K562 (cell line): ENCODE measurements at regions not wholly inside any gene's neighbourhood (a gene's known extent, or its start where the extent isn't known, plus 50 kb on each side); places are given as distances from the start of the nearest gene placed in this dataset.
A peak's percentile ranks its signal among the peaks of the same experiment; 100 is the strongest.

Experiments
- ATAC-seq: fragments of 200-7000 bp; cut with Tn5 transposase; 3 replicates; pipeline ENCODE4 v1.9.1; 2020; ENCODE audit warnings: moderate library complexity
- BruUV-seq: library from RNA; stranded (reverse); fragments of 400-500 nt; replicated peaks from 2 replicates; lab custom pipeline; 2021; lab: Mats Ljungman, UMichigan
- CTCF ChIA-PET: fragments of 300-600 bp; formaldehyde crosslinking; extraction: SDS; loops from one replicate; lab custom pipeline; 2021; ENCODE audit warnings: low intra/inter-chr PET ratio; lab: Yijun Ruan, JAX
- POLR2A ChIA-PET: fragments of 300-600, 350-650 bp; sonication (Branson Sonifier 250); formaldehyde crosslinking; extraction: SDS; loops from one replicate; lab custom pipeline; 2021; ENCODE audit warnings: antibody characterized with exemption, inconsistent platforms; lab: Yijun Ruan, JAX
- DNase-seq, 4 experiments: peaks; one replicate each; pipeline versions ENCODE4 v3.0.0 to v3.0.0-alpha.2; 2011 to 2018; ENCODE audit warnings: low spot score in 3 of 4, mixed read lengths in 3 of 4; ENCODE audit errors: extremely low read depth in 1 of 4
- FAIRE-seq: peaks from 2 replicates; lab custom pipeline; 2011; peaks lifted over from hg19 to GRCh38; lab: Jason Lieb, UNC
- H2AFZ ChIP-seq: 2 replicates; pipeline ENCODE4 v1.6.0; 2011; ENCODE audit warnings: low read depth, low read length, control low read depth, inconsistent platforms
- H3K27ac ChIP-seq: fragments of 200-600 bp; 3 replicates; pipeline ENCODE4 v1.8.0; 2011; ENCODE audit warnings: low read depth, mild to moderate bottlenecking, control low read depth, inconsistent platforms, low read length, moderate library complexity, mixed read lengths; ENCODE audit errors: extremely low read depth
- H3K27me3 ChIP-seq, 2 experiments: fragments of 300-600 bp in 1 of 2; 2 replicates in 1 of 2; 3 replicates in 1 of 2; pipeline versions ENCODE4 v1.6.0 to v1.8.0; 2011; ENCODE audit warnings: inconsistent platforms in 2 of 2, low read length in 2 of 2, mild to moderate bottlenecking in 1 of 2, mixed read lengths in 1 of 2, moderate library complexity in 1 of 2; ENCODE audit not compliant: control insufficient read depth in 2 of 2, insufficient read depth in 2 of 2
- H3K36me3 ChIP-seq: fragments of 300-600 bp; 3 replicates; pipeline ENCODE4 v1.8.0; 2011; ENCODE audit warnings: mild to moderate bottlenecking, low read length, inconsistent platforms; ENCODE audit not compliant: control insufficient read depth, insufficient read depth
- H3K4me1 ChIP-seq, 2 experiments: fragments of 200-600 bp in 1 of 2; replicated peaks in 1 of 2; 2 replicates in 1 of 2; 3 replicates in 1 of 2; pipeline versions ENCODE4 v1.5.1 to v1.8.0; 2011; ENCODE audit warnings: inconsistent platforms in 2 of 2, low read length in 2 of 2, mild to moderate bottlenecking in 1 of 2, mixed read lengths in 1 of 2, moderate library complexity in 1 of 2; ENCODE audit not compliant: control insufficient read depth in 2 of 2, insufficient read depth in 2 of 2
- H3K4me2 ChIP-seq: 2 replicates; pipeline ENCODE4 v1.6.1; 2011; ENCODE audit warnings: low read length, control low read depth, inconsistent platforms, mixed read lengths; ENCODE audit not compliant: insufficient read depth
- H3K4me3 ChIP-seq: fragments of 200-600 bp; sonication (generic), shearing (Covaris generic); 2 replicates; pipeline ENCODE4 v1.5.1; 2016; ENCODE audit warnings: control low read depth, inconsistent platforms
- H3K79me2 ChIP-seq: fragments of 200-600 bp; 3 replicates; pipeline ENCODE4 v1.8.0; 2011; ENCODE audit warnings: low read length, inconsistent platforms; ENCODE audit not compliant: control insufficient read depth, insufficient read depth
- H3K9ac ChIP-seq, 2 experiments: 2 replicates each; pipeline versions ENCODE4 v1.6.0 to v1.6.1; 2011; ENCODE audit warnings: low read depth in 2 of 2, low read length in 2 of 2, control low read depth in 1 of 2, inconsistent platforms in 1 of 2, mild to moderate bottlenecking in 1 of 2, mixed read lengths in 1 of 2; ENCODE audit not compliant: insufficient read depth in 1 of 2
- H3K9me1 ChIP-seq: one replicate; pipeline ENCODE4 v1.6.0; 2011; ENCODE audit warnings: inconsistent platforms, mild to moderate bottlenecking, low read length, moderate library complexity; ENCODE audit not compliant: control insufficient read depth, insufficient read depth
- H3K9me3 ChIP-seq: replicated peaks from 2 replicates; pipeline ENCODE4 v1.5.1; 2011; ENCODE audit warnings: low read depth, low read length, inconsistent platforms; ENCODE audit not compliant: control insufficient read depth, insufficient read depth
- H4K20me1 ChIP-seq: replicated peaks from 2 replicates; pipeline ENCODE4 v1.6.1; 2011; ENCODE audit warnings: low read length, inconsistent platforms, mixed read lengths; ENCODE audit not compliant: control insufficient read depth, insufficient read depth
- C11orf30 ChIP-seq: fragments of 450-650 bp; IDR thresholded peaks from 2 replicates; pipeline ENCODE4 v1.6.1; 2016; ENCODE audit warnings: low read depth, mild to moderate bottlenecking
- GABPA ChIP-seq: fragments of 200-800 bp; sonication (Bioruptor generic); conservative IDR thresholded peaks from 2 replicates; pipeline ENCODE4 v1.6.1; 2016; ENCODE audit warnings: low read depth, missing genetic modification characterization, missing compliant biosample characterization
- GATA2 ChIP-seq: sonication (generic); formaldehyde crosslinking; IDR thresholded peaks from 2 replicates; pipeline ENCODE4 v1.4.0; 2020; ENCODE audit warnings: mild to moderate bottlenecking, missing genetic modification reagents
- GTF3C2 ChIP-seq: IDR thresholded peaks from 3 replicates; pipeline ENCODE4 v1.6.1; 2011; ENCODE audit warnings: borderline replicate concordance, mild to moderate bottlenecking, moderate library complexity; ENCODE audit not compliant: insufficient read length; ENCODE audit errors: extremely low read depth
- HDAC3 ChIP-seq: fragments of 450-650 bp; IDR thresholded peaks from 2 replicates; pipeline ENCODE4 v1.6.1; 2018; ENCODE audit warnings: borderline replicate concordance, mild to moderate bottlenecking, moderate library complexity; ENCODE audit not compliant: partially characterized antibody
- HLTF ChIP-seq: fragments of 450-650 bp; IDR thresholded peaks from 2 replicates; pipeline ENCODE4 v1.6.1; 2016
- MAFF ChIP-seq: IDR thresholded peaks from 2 replicates; pipeline ENCODE4 v1.6.1; 2012; ENCODE audit warnings: low read length, improper control_type of control experiment
- MAFK ChIP-seq: IDR thresholded peaks from 2 replicates; pipeline ENCODE4 v1.6.1; 2011; ENCODE audit warnings: low read length, improper control_type of control experiment
- MAX ChIP-seq: sonication (generic); formaldehyde crosslinking; IDR thresholded peaks from 2 replicates; pipeline ENCODE4 v1.9.0; 2022; ENCODE audit warnings: mild to moderate bottlenecking, missing genetic modification reagents
- NFE2 ChIP-seq: IDR thresholded peaks from 2 replicates; pipeline ENCODE4 v1.6.1; 2014; ENCODE audit warnings: antibody characterized with exemption, low read depth
- NFE2L1 ChIP-seq: fragments of 450-650 bp; IDR thresholded peaks from 2 replicates; pipeline ENCODE4 v1.6.1; 2016; ENCODE audit warnings: missing genetic modification characterization, low read depth, mild to moderate bottlenecking, missing compliant biosample characterization, moderate library complexity, borderline replicate concordance
- POLR2B ChIP-seq: fragments of 450-650 bp; IDR thresholded peaks from 2 replicates; pipeline ENCODE4 v1.6.1; 2018; ENCODE audit warnings: low read depth; ENCODE audit not compliant: partially characterized antibody
- PREB ChIP-seq: sonication (generic); formaldehyde crosslinking; IDR thresholded peaks from 2 replicates; pipeline ENCODE4 v1.8.1; 2023; ENCODE audit warnings: mild to moderate bottlenecking, missing genetic modification reagents
- XRCC3 ChIP-seq: fragments of 450-650 bp; IDR thresholded peaks from 2 replicates; pipeline ENCODE4 v1.6.1; 2017; ENCODE audit warnings: mild to moderate bottlenecking, moderate library complexity
- ZKSCAN1 ChIP-seq: fragments of 150-350 bp; IDR thresholded peaks from 2 replicates; pipeline ENCODE4 v1.6.1; 2016; ENCODE audit warnings: low read depth, low read length
- ZKSCAN8 ChIP-seq: fragments of 200-800 bp; sonication (Bioruptor generic); IDR thresholded peaks from 2 replicates; pipeline ENCODE4 v1.6.1; 2016; ENCODE audit warnings: missing genetic modification characterization, missing compliant biosample characterization
- ZNF3 ChIP-seq: fragments of 250-450 bp; sonication (Bioruptor Pico); IDR thresholded peaks from 2 replicates; pipeline ENCODE4 v1.5.0; 2021; ENCODE audit warnings: mild to moderate bottlenecking, moderate library complexity
- ZNF316 ChIP-seq: fragments of 450-650 bp; IDR thresholded peaks from 2 replicates; pipeline ENCODE4 v1.6.1; 2016
- ZNF398 ChIP-seq: fragments of 250-450 bp; sonication (Bioruptor Pico); IDR thresholded peaks from 2 replicates; pipeline ENCODE4 v1.8.0; 2021; ENCODE audit warnings: moderate library complexity, mild to moderate bottlenecking, inconsistent platforms
- ZNF586 ChIP-seq: fragments of 450-650 bp; formaldehyde crosslinking; conservative IDR thresholded peaks from 2 replicates; pipeline ENCODE4 v1.4.0; 2020; ENCODE audit warnings: mild to moderate bottlenecking, moderate library complexity
- WGBS: fragments of 100-300 bp; shearing (Covaris generic); methylation state at CpG from one replicate; pipeline ENCODE4 v1.1.6; 2016; ENCODE audit warnings: low coverage, mixed read lengths; ENCODE audit not compliant: insufficient coverage; ENCODE audit errors: missing lambda C conversion rate; 5-methylcytosine and 5-hydroxymethylcytosine counted together
- in situ Hi-C: fragments of 300-500 bp; cut with MboI; formaldehyde crosslinking; loops from 4 replicates; pipeline ENCODE4 v1.15.0; 2018; ENCODE audit warnings: inconsistent platforms, mixed read lengths
- intact Hi-C: fragments of 100-400 bp; cut with micrococcal nuclease; formaldehyde crosslinking; loops from 2 replicates; pipeline ENCODE4 v1.14.2; 2022

- no peaks in the 10 kb centered on the region for H3K36me3 ChIP-seq
- no TSS peak for BruUV-seq
- no peak for DNase-seq
- in situ Hi-C loops, result no loop called here
- H3K79me2 ChIP-seq, result no peaks in the 10 kb centered on the region
- no peaks in the 10 kb centered on the region for H4K20me1 ChIP-seq
- no peak overlapping the region for H3K27ac ChIP-seq
- no peaks in the 10 kb centered on the region for H3K9me1 ChIP-seq
- H2AFZ ChIP-seq, result no peak overlapping the region
- ChIA-PET CTCF (no interaction called here), POLR2A (no interaction called here)
- intact Hi-C loops, result no loop called here
- H3K9ac ChIP-seq, result no peak overlapping the region
- no peak overlapping the region for H3K4me2 ChIP-seq
- ATAC-seq, result no peak
- 0% methylated on average over 1 of the region's 1 CpG for WGBS
- no peaks in the 10 kb centered on the region for H3K4me1 ChIP-seq
- H3K27me3 ChIP-seq, result no peaks in the 10 kb centered on the region
- FAIRE-seq, result no peak
- H3K9me3 ChIP-seq, result no peaks in the 10 kb centered on the region
- H3K4me3 ChIP-seq, result no peak overlapping the region
- TF ChIP-seq GABPA (no peak), GATA2 (CRISPR knock-in tag) (no peak), MAX (CRISPR knock-in tag) (no peak), HLTF (no peak), ZNF3 (CRISPR knock-in tag) (no peak), MAFK (peak; percentile 48; the same call in 1 of the 2 replicates), ZNF316 (peak; percentile 86), XRCC3 (no peak), ZNF586 (no peak), NFE2 (peak; percentile 58; the same call in 1 of the 2 replicates), ZKSCAN1 (no peak), GTF3C2 (no peak), HDAC3 (no peak), C11orf30 (peak; percentile 48), ZNF398 (no peak), NFE2L1 (peak; percentile 30; the same call in 1 of the 2 replicates), MAFF (peak; percentile 37; the same call in 1 of the 2 replicates), POLR2B (no peak), PREB (CRISPR knock-in tag) (no peak), ZKSCAN8 (CRISPR knock-in tag) (no peak)
These were observed 353.8 kb upstream of the FAR2 start for GRCh38 chr12:28795311-28795710.
